ENCODE measurements at regions not wholly inside any gene's neighbourhood (a gene's known extent, or its start where the extent isn't known, plus 50 kb on each side); places are given as distances from the start of the nearest gene placed in this dataset.

- H3K27ac Mint-ChIP-seq (ENCODE audit: unreplicated experiment) = no peak overlapping the region
- intact Hi-C loops (cut with micrococcal nuclease; ENCODE audit: unreplicated experiment) = no loop called here
- no peak for TF ChIP-seq CTCF (IDR thresholded peaks at IDR 0.05; ENCODE audit: insufficient read depth in 1 of 2, low read depth in 1 of 2, low read length in 1 of 2, severe bottlenecking in 1 of 2, unreplicated experiment in 1 of 2)
- H3K4me3 Mint-ChIP-seq (ENCODE audit: unreplicated experiment) = no peak overlapping the region
- H3K27me3 Mint-ChIP-seq (ENCODE audit: insufficient read depth, unreplicated experiment) = no peaks in the 10 kb centered on the region
- no peaks in the 10 kb centered on the region for H3K4me1 ChIP-seq
- no peaks in the 10 kb centered on the region for H3K36me3 ChIP-seq (ENCODE audit: control insufficient read depth, insufficient read depth, low read length)
- no peaks in the 10 kb centered on the region for H3K4me1 Mint-ChIP-seq (ENCODE audit: low read depth, unreplicated experiment)
- no TSS peak for BruUV-seq (replicated peaks)
- DNase-seq = no peak
- no peak overlapping the region for H3K4me3 ChIP-seq (ENCODE audit: low read depth, low read length)
- ChIA-PET CTCF (no interaction called here), POLR2A (no interaction called here)
- H3K9me3 Mint-ChIP-seq (ENCODE audit: unreplicated experiment) = peaks cover 23% of the 10 kb centered on the region
- H3K27me3 ChIP-seq (replicated peaks; ENCODE audit: control insufficient read depth, insufficient read depth, low read length) = no peaks in the 10 kb centered on the region
- H3K36me3 Mint-ChIP-seq (ENCODE audit: insufficient read depth, unreplicated experiment) = no peaks in the 10 kb centered on the region
- H3K9me3 ChIP-seq = no peaks in the 10 kb centered on the region
Measured at GRCh38 chr4:78720204-78720603, 55.9 kb upstream of the BMP2K start.

- no peaks in the 10 kb centered on the region for H3K36me3 Mint-ChIP-seq (ENCODE audit: insufficient read depth, unreplicated experiment)
- ChIA-PET CTCF (no interaction called here), POLR2A (no interaction called here)
- H3K27ac Mint-ChIP-seq (ENCODE audit: unreplicated experiment) = no peak overlapping the region
- peaks cover 23% of the 10 kb centered on the region for H3K9me3 Mint-ChIP-seq (ENCODE audit: unreplicated experiment)
- no peak for TF ChIP-seq CTCF (IDR thresholded peaks at IDR 0.05; ENCODE audit: insufficient read depth in 1 of 2, low read depth in 1 of 2, low read length in 1 of 2, severe bottlenecking in 1 of 2, unreplicated experiment in 1 of 2)
- intact Hi-C loops (cut with micrococcal nuclease; ENCODE audit: unreplicated experiment) = no loop called here
- no peaks in the 10 kb centered on the region for H3K27me3 ChIP-seq (replicated peaks; ENCODE audit: control insufficient read depth, insufficient read depth, low read length)
- no peak overlapping the region for H3K4me3 ChIP-seq (ENCODE audit: low read depth, low read length)
- H3K36me3 ChIP-seq (ENCODE audit: control insufficient read depth, insufficient read depth, low read length) = no peaks in the 10 kb centered on the region
- H3K9me3 ChIP-seq = no peaks in the 10 kb centered on the region
- no TSS peak for BruUV-seq (replicated peaks)
- no peak for DNase-seq
- H3K4me1 ChIP-seq = no peaks in the 10 kb centered on the region
- H3K4me3 Mint-ChIP-seq (ENCODE audit: unreplicated experiment) = no peak overlapping the region
- no peaks in the 10 kb centered on the region for H3K27me3 Mint-ChIP-seq (ENCODE audit: insufficient read depth, unreplicated experiment)
- no peaks in the 10 kb centered on the region for H3K4me1 Mint-ChIP-seq (ENCODE audit: low read depth, unreplicated experiment)
Measured at GRCh38 chr4:78720994-78721677, 55.0 kb upstream of the BMP2K start.

- no peaks in the 10 kb centered on the region for H3K27me3 Mint-ChIP-seq (ENCODE audit: insufficient read depth, unreplicated experiment)
- Histone ChIP-seq H3K9me3 (no peaks in the 10 kb centered on the region), H3K27me3 (replicated peaks; ENCODE audit: control insufficient read depth, insufficient read depth, low read length) (no peaks in the 10 kb centered on the region), H3K4me3 (ENCODE audit: low read depth, low read length) (no peak overlapping the region), H3K36me3 (ENCODE audit: control insufficient read depth, insufficient read depth, low read length) (no peaks in the 10 kb centered on the region), H3K4me1 (no peaks in the 10 kb centered on the region)
- no peaks in the 10 kb centered on the region for H3K4me1 Mint-ChIP-seq (ENCODE audit: low read depth, unreplicated experiment)
- intact Hi-C loops (cut with micrococcal nuclease; ENCODE audit: unreplicated experiment) = no loop called here
- H3K36me3 Mint-ChIP-seq (ENCODE audit: insufficient read depth, unreplicated experiment) = no peaks in the 10 kb centered on the region
- peaks cover 23% of the 10 kb centered on the region for H3K9me3 Mint-ChIP-seq (ENCODE audit: unreplicated experiment)
- no peak for DNase-seq
- TF ChIP-seq CTCF (IDR thresholded peaks at IDR 0.05; ENCODE audit: insufficient read depth in 1 of 2, low read depth in 1 of 2, low read length in 1 of 2, severe bottlenecking in 1 of 2, unreplicated experiment in 1 of 2) = no peak
- no peak overlapping the region for H3K27ac Mint-ChIP-seq (ENCODE audit: unreplicated experiment)
- BruUV-seq (replicated peaks) = no TSS peak
- ChIA-PET CTCF (no interaction called here), POLR2A (no interaction called here)
- no peak overlapping the region for H3K4me3 Mint-ChIP-seq (ENCODE audit: unreplicated experiment)
Measured at GRCh38 chr4:78721747-78722146, 54.4 kb upstream of the BMP2K start.
